Naive thymus-derived CD4-positive, alpha-beta T cell (primary cell): ENCODE measurements at regions not wholly inside any gene's neighbourhood (a gene's known extent, or its start where the extent isn't known, plus 50 kb on each side); places are given as distances from the start of the nearest gene placed in this dataset.

Experiments used
- ATAC-seq: fragments of 150-1000 bp; cut with Tn5 transposase; 2 replicates; pipeline ENCODE4 v1.10.0; 2021; ENCODE audit warnings: mild to moderate bottlenecking, moderate library complexity
- CTCF ChIA-PET: fragments of 350-600 bp; sonication (Branson Sonifier 250); formaldehyde crosslinking; loops from one replicate; lab custom pipeline; 2021; ENCODE audit warnings: antibody characterized with exemption; lab: Charles Lee
- POLR2A ChIA-PET: fragments of 350-600 bp; sonication (Branson Sonifier 250); formaldehyde crosslinking; loops from one replicate; lab custom pipeline; 2021; ENCODE audit warnings: antibody characterized with exemption, inconsistent platforms; lab: Charles Lee
- DNase-seq, 9 donors: peaks; one replicate each; pipeline versions ENCODE4 v3.0.0 to v3.0.0-alpha.2; 2020 to 2022; ENCODE audit warnings: mixed read lengths in 1 of 9
- H3K27ac ChIP-seq: one replicate; pipeline ENCODE4 v1.7.0; 2013; ENCODE audit warnings: mild to moderate bottlenecking, low read depth, low read length, moderate library complexity
- H3K27me3 ChIP-seq, 2 donors: one replicate each; pipeline ENCODE4 v1.7.0; 2013; ENCODE audit warnings: low read length in 2 of 2, mild to moderate bottlenecking in 2 of 2, moderate library complexity in 2 of 2; ENCODE audit not compliant: control insufficient read depth in 2 of 2, insufficient read depth in 2 of 2
- H3K36me3 ChIP-seq, 3 experiments: 1 replicate in 2 of 3; 2 replicates in 1 of 3; pipeline ENCODE4 v1.7.0; 2013; ENCODE audit warnings: low read length in 3 of 3, mild to moderate bottlenecking in 3 of 3, moderate library complexity in 1 of 3; ENCODE audit not compliant: insufficient read depth in 3 of 3, control insufficient read depth in 2 of 3
- H3K4me1 ChIP-seq, 2 donors: one replicate each; pipeline ENCODE4 v1.7.0; 2013; ENCODE audit warnings: low read length in 2 of 2, mild to moderate bottlenecking in 2 of 2, moderate library complexity in 1 of 2; ENCODE audit not compliant: control insufficient read depth in 2 of 2, insufficient read depth in 2 of 2
- H3K4me3 ChIP-seq: 2 replicates; pipeline ENCODE4 v1.7.0; 2013; ENCODE audit warnings: mild to moderate bottlenecking, low read length
- H3K9me3 ChIP-seq, 3 experiments: 1 replicate in 2 of 3; 2 replicates in 1 of 3; pipeline ENCODE4 v1.7.0; 2013; ENCODE audit warnings: low read length in 3 of 3; ENCODE audit not compliant: control insufficient read depth in 2 of 3
- H3K27ac Mint-ChIP-seq, 9 donors: one replicate each; pipeline ENCODE4 v1.8.0; 2020 to 2022; ENCODE audit warnings: mixed read lengths in 9 of 9, mild to moderate bottlenecking in 8 of 9, moderate library complexity in 5 of 9, inconsistent platforms in 2 of 9
- H3K27me3 Mint-ChIP-seq, 5 donors: one replicate each; pipeline ENCODE4 v1.8.0; 2021 to 2022; ENCODE audit warnings: mixed read lengths in 5 of 5, mild to moderate bottlenecking in 1 of 5
- H3K36me3 Mint-ChIP-seq, 5 donors: one replicate each; pipeline ENCODE4 v1.8.0; 2020 to 2022; ENCODE audit warnings: mixed read lengths in 5 of 5, mild to moderate bottlenecking in 3 of 5, inconsistent platforms in 1 of 5
- H3K4me1 Mint-ChIP-seq, 7 donors: one replicate each; pipeline ENCODE4 v1.8.0; 2020 to 2022; ENCODE audit warnings: mixed read lengths in 7 of 7, mild to moderate bottlenecking in 3 of 7, inconsistent platforms in 1 of 7
- H3K4me3 Mint-ChIP-seq, 10 donors: one replicate each; pipeline ENCODE4 v1.8.0; 2020 to 2022; ENCODE audit warnings: mild to moderate bottlenecking in 10 of 10, mixed read lengths in 10 of 10, moderate library complexity in 6 of 10, inconsistent platforms in 2 of 10
- H3K9me3 Mint-ChIP-seq, 11 donors: one replicate each; pipeline ENCODE4 v1.8.0; 2020 to 2022; ENCODE audit warnings: mixed read lengths in 11 of 11, mild to moderate bottlenecking in 4 of 11, inconsistent platforms in 1 of 11, moderate library complexity in 1 of 11
- intact Hi-C, 2 donors: fragments of 100-400 bp; cut with micrococcal nuclease; formaldehyde crosslinking; loops; one replicate each; pipeline ENCODE4 v1.15.1; 2023

- H3K4me3 Mint-ChIP-seq, result no peak overlapping the region
- CTCF ChIA-PET, result no interaction called here
Observed at GRCh38 chr12:67040861-67041137, 228.4 kb upstream of the CAND1 start.

DNA sequence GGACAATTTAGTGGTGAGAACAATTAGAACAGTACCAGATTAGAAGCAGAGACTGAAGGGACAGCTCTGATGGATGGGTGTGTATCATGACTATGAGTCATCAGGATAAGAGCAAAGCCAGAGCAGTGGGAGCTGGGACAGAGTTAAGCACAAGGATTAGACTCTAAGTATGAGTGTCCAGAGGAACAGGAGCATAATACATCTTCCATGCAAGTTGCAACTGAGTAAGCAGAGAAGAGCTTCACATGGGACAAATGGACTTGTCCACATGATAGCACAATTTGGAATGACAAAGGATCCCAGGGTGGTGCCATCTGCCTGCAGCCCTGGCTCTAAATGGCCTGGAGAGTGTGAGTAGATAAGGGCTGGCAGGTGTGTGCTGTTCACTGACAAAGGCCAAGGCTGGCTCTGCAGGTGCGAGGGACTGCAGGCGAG, 226.4 kb upstream of the CAND1 start:
- H3K4me1 ChIP-seq, result no peaks in the 10 kb centered on the region
- Mint-ChIP-seq H3K36me3 (no peaks in the 10 kb centered on the region), H3K4me3 (no peak overlapping the region), H3K27ac (no peak overlapping the region), H3K9me3 (no peaks in the 10 kb centered on the region), H3K4me1 (no peaks in the 10 kb centered on the region), H3K27me3 (peaks cover 0 to 6% (median 3%) of the 10 kb centered on the region in 5 donors)
- no peaks in the 10 kb centered on the region for H3K9me3 ChIP-seq
- no peaks in the 10 kb centered on the region for H3K27me3 ChIP-seq
- intact Hi-C loops, result no loop called here
- ATAC-seq (no peak), DNase-seq (no peak)
- CTCF ChIA-PET, result interaction anchor here (1.3 kb wide), 1 partner anchor 13 kb away, joined by 4 read pairs; no protein-coding TSS in a partner anchor
- no peaks in the 10 kb centered on the region for H3K36me3 ChIP-seq
- no peak overlapping the region for H3K27ac ChIP-seq
- no peak overlapping the region for H3K4me3 ChIP-seq
- POLR2A ChIA-PET, result no interaction called here

More at GRCh38 chr12:67040861-67041137, 228.4 kb upstream of the CAND1 start:
- ATAC-seq (no peak), DNase-seq (no peak)
- no peak overlapping the region for H3K4me3 ChIP-seq
- no peaks in the 10 kb centered on the region for H3K9me3 ChIP-seq
- no peaks in the 10 kb centered on the region for H3K9me3 Mint-ChIP-seq
- H3K27ac ChIP-seq, result no peak overlapping the region
- H3K27me3 ChIP-seq, result no peaks in the 10 kb centered on the region
- no peaks in the 10 kb centered on the region for H3K4me1 Mint-ChIP-seq
- POLR2A ChIA-PET, result no interaction called here
- H3K36me3 Mint-ChIP-seq, result no peaks in the 10 kb centered on the region
- H3K36me3 ChIP-seq, result no peaks in the 10 kb centered on the region
- H3K27me3 Mint-ChIP-seq, result peaks cover 0 to 8% (median 3%) of the 10 kb centered on the region in 5 donors
- intact Hi-C loops, result no loop called here
- H3K4me1 ChIP-seq, result no peaks in the 10 kb centered on the region
- H3K27ac Mint-ChIP-seq, result no peak overlapping the region

DNA sequence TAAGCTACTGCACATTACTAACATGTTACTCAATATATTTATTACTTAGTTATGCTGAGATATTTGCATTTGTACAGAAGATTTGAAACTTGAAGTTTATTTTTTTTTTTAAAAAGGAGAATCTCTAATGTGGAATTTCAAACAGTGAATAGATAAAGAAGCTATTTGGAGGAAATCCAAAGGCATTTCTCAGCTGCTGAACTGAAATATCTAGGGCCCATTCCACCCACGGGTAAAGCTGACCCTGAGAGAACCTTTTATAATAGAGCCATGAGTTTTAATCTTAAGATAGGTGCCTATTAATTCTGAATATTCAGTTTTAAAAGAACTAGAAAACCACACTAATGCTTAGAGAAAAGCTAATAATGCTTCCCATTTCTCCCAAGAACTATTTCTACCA, 225.4 kb upstream of the CAND1 start:
- ChIA-PET CTCF (no interaction called here), POLR2A (interaction anchor here (0.7 kb wide), 1 partner anchor 1092 kb away, joined by 4 read pairs; no protein-coding TSS in a partner anchor)
- H3K9me3 Mint-ChIP-seq, result no peaks in the 10 kb centered on the region
- Histone ChIP-seq H3K9me3 (no peaks in the 10 kb centered on the region), H3K27ac (no peak overlapping the region), H3K27me3 (no peaks in the 10 kb centered on the region), H3K36me3 (no peaks in the 10 kb centered on the region), H3K4me1 (no peaks in the 10 kb centered on the region), H3K4me3 (no peak overlapping the region)
- no peaks in the 10 kb centered on the region for H3K36me3 Mint-ChIP-seq
- DNase-seq, result no peak
- no peak overlapping the region for H3K27ac Mint-ChIP-seq
- ATAC-seq, result no peak
- peaks cover 0 to 6% (median 4%) of the 10 kb centered on the region in 5 donors for H3K27me3 Mint-ChIP-seq
- no peak overlapping the region for H3K4me3 Mint-ChIP-seq
- H3K4me1 Mint-ChIP-seq, result no peaks in the 10 kb centered on the region
- intact Hi-C loops, result no loop called here

DNA sequence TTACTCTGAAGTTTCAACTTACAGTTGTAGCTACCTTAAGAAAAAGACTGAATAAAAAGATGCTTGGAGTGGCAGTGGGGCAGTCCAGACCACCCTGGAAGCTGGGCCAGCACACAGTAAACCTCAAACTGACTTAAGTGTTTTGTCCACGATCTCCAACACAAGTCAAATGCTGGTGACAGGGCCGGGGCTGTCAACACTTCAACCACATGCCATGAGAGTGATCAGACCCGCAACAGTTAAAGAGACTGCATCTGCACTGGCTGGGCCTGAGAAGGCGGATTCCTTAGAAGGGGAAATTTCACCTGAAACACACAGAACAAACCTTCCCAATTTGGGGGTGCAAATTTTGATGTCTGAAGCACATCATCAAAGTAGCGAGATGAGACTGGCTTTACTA, 223.5 kb upstream of the CAND1 start:
- no peak for ATAC-seq
- CTCF ChIA-PET, result no interaction called here
- H3K4me1 ChIP-seq, result no peaks in the 10 kb centered on the region

DNA sequence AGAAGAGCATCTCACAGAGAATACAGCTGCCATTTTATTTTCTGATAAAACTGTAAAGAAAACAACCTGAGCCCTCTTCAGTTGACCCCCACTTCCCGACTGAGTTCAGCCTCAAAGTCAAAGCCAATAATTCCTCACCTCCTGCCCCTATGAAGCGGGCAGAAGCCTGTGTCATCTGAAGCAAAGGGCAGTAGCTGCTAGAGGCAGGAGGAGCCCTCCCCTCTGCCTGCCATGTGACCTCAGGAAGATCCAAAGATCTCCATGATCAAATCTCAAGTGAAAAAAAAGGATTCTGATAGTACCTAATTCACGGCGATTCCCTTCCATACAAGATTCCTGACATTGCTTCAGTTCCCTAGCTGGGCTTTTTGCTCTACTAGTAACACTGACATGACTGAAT, 223.1 kb upstream of the CAND1 start:
- ATAC-seq, result no peak
- POLR2A ChIA-PET, result no interaction called here
- Mint-ChIP-seq H3K36me3 (peaks cover 0 to 7% (median 0%) of the 10 kb centered on the region in 5 donors), H3K27me3 (peaks cover 0 to 14% (median 4%) of the 10 kb centered on the region in 5 donors), H3K9me3 (no peaks in the 10 kb centered on the region), H3K27ac (no peak overlapping the region), H3K4me1 (no peaks in the 10 kb centered on the region), H3K4me3 (no peak overlapping the region)
- Histone ChIP-seq H3K4me1 (no peaks in the 10 kb centered on the region), H3K27me3 (no peaks in the 10 kb centered on the region), H3K27ac (no peak overlapping the region), H3K4me3 (no peak overlapping the region), H3K9me3 (no peaks in the 10 kb centered on the region), H3K36me3 (no peaks in the 10 kb centered on the region)
- intact Hi-C loops, result no loop called here
- no peak for DNase-seq
- CTCF ChIA-PET, result no interaction called here

More for the DNA sequence above, 223.5 kb upstream of the CAND1 start:
- Mint-ChIP-seq H3K4me3 (no peak overlapping the region), H3K27me3 (peaks cover 0 to 10% (median 4%) of the 10 kb centered on the region in 5 donors), H3K36me3 (peaks cover 0 to 4% (median 0%) of the 10 kb centered on the region in 5 donors), H3K9me3 (no peaks in the 10 kb centered on the region), H3K27ac (no peak overlapping the region), H3K4me1 (no peaks in the 10 kb centered on the region)
- intact Hi-C loops, result no loop called here
- H3K9me3 ChIP-seq, result no peaks in the 10 kb centered on the region
- no peak overlapping the region for H3K27ac ChIP-seq
- DNase-seq, result no peak
- POLR2A ChIA-PET, result no interaction called here
- no peaks in the 10 kb centered on the region for H3K36me3 ChIP-seq
- H3K4me3 ChIP-seq, result no peak overlapping the region
- H3K27me3 ChIP-seq, result no peaks in the 10 kb centered on the region

- no peak for DNase-seq
- no peaks in the 10 kb centered on the region for H3K9me3 Mint-ChIP-seq
- intact Hi-C loops, result no loop called here
- ChIA-PET CTCF (no interaction called here), POLR2A (no interaction called here)
- H3K27me3 Mint-ChIP-seq, result peaks cover 0 to 14% (median 4%) of the 10 kb centered on the region in 5 donors
- no peak overlapping the region for H3K4me3 Mint-ChIP-seq
- no peak overlapping the region for H3K27ac Mint-ChIP-seq
- ATAC-seq, result no peak
- Histone ChIP-seq H3K9me3 (no peaks in the 10 kb centered on the region), H3K27me3 (no peaks in the 10 kb centered on the region), H3K27ac (no peak overlapping the region), H3K4me3 (no peak overlapping the region), H3K36me3 (no peaks in the 10 kb centered on the region), H3K4me1 (no peaks in the 10 kb centered on the region)
- H3K36me3 Mint-ChIP-seq, result peaks cover 0 to 7% (median 0%) of the 10 kb centered on the region in 5 donors
- H3K4me1 Mint-ChIP-seq, result no peaks in the 10 kb centered on the region
Observed at GRCh38 chr12:67047634-67048033, 221.5 kb upstream of the CAND1 start.

DNA sequence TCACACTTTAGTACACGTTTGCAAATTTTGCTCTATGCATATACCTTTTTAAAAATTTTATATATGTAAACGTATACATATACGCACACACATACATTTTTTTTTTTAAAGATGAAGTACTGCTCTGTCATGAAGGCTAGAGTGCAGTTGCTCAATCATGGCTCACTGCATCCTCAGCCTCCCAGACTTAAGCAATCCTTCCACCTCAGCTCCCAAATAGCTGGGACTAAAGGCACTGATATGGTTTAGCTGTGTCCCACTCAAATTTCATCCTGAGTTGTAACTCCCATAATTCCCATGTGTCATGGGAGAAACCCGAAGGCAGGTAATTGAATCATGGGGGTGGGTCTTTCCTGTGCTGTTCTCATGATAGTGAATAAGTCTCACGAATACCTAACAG, 220.8 kb upstream of the CAND1 start:
- no peak overlapping the region for H3K4me3 Mint-ChIP-seq
- H3K4me1 Mint-ChIP-seq, result no peaks in the 10 kb centered on the region
- Histone ChIP-seq H3K4me3 (no peak overlapping the region), H3K27ac (no peak overlapping the region), H3K9me3 (no peaks in the 10 kb centered on the region), H3K36me3 (no peaks in the 10 kb centered on the region), H3K27me3 (no peaks in the 10 kb centered on the region), H3K4me1 (no peaks in the 10 kb centered on the region)
- DNase-seq, result no peak
- intact Hi-C loops, result no loop called here
- H3K36me3 Mint-ChIP-seq, result peaks cover 0 to 7% (median 0%) of the 10 kb centered on the region in 5 donors
- peaks cover 0 to 19% (median 2%) of the 10 kb centered on the region in 5 donors for H3K27me3 Mint-ChIP-seq
- H3K27ac Mint-ChIP-seq, result no peak overlapping the region
- ATAC-seq, result no peak
- ChIA-PET CTCF (no interaction called here), POLR2A (no interaction called here)
- H3K9me3 Mint-ChIP-seq, result no peaks in the 10 kb centered on the region
